ENCODE measurements at regions not wholly inside any gene's neighbourhood (a gene's known extent, or its start where the extent isn't known, plus 50 kb on each side); places are given as distances from the start of the nearest gene placed in this dataset.

DNA sequence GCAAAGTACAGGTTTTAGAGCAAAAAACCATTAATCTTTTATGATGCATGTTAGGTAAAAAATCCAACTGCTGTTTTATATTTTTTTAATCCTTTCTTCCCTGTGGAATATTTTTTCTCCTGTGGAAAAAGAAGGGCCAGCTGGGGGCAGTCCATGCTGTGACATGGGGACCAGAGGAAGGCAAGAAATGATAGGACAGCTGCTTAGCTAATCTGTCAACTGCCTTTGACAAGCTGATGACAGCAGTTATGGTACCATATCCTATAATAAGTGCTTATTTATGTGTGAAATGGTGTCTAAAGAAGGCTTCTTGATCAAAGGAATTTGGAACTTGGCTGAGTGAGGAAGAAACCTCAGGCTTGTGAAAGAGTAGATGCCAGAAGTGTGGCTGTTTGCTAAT, 452.4 kb upstream of the NOVA1 start:
- DNase-seq (ENCODE audit: low read depth, low spot score) = no peak
- no peak overlapping the region for H3K4me3 ChIP-seq (ENCODE audit: insufficient read length, low read depth)
- no peak for TF ChIP-seq SUZ12 (IDR thresholded peaks at IDR 0.05; ENCODE audit: extremely low read depth, insufficient read depth, insufficient read length)
- no peak for TF ChIP-seq ZNF274 (IDR thresholded peaks at IDR 0.05; ENCODE audit: low read depth, low read length)
- TF ChIP-seq YY1 (IDR thresholded peaks at IDR 0.05; ENCODE audit: insufficient read depth, insufficient read length) = no peak
- H3K9me3 ChIP-seq (ENCODE audit: insufficient read depth, low read length) = no peaks in the 10 kb centered on the region
- no peaks in the 10 kb centered on the region for H3K27me3 ChIP-seq (ENCODE audit: insufficient read depth, insufficient read length)
- no peak overlapping the region for H3K9ac ChIP-seq (ENCODE audit: insufficient read length, low read depth)
- H3K36me3 ChIP-seq (ENCODE audit: insufficient read depth, insufficient read length, low read length) = no peaks in the 10 kb centered on the region
- no peaks in the 10 kb centered on the region for H3K4me1 ChIP-seq (ENCODE audit: insufficient read depth, insufficient read length)

DNA sequence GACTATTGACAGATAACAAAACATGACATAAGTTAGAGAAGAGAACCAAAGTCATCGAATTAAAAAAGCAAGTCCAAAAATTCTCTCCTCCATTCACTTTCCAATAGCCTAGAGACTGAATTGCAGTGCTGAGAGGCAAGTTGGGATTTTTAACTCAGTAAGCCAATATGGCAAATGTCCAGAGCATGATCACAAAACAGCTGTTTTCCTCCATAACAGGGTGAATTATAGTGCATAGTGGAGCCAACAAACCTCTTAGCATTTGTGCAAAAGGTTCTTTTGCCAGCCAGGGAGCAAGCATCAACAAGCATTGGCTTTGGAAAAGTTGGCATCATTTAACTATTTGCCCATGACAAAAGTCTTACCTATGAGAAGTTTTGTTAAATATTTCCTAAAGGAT, 458.8 kb upstream of the NOVA1 start:
- Histone ChIP-seq H3K9ac (ENCODE audit: insufficient read length, low read depth) (no peak overlapping the region), H3K4me1 (ENCODE audit: insufficient read depth, insufficient read length) (no peaks in the 10 kb centered on the region)
- no peak for DNase-seq (ENCODE audit: low read depth, low spot score)

DNA sequence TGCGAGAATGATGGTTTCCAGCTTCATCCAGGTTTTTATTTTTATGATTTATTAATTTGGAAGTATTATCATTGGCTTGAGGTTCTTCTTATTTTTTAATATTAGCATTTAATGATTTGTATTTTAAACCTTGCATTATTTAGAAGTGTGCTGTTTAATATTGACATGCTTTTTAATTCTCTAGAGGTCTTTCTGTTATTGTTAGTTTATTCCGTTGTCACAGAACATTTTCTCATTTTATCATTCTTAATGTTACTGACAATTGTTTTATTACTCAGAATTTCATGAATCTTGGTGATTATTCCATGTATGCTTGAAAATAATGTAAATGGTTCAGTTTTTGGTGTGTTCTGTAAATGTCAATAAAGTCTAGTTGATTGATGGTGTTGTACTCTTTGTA, 463.5 kb upstream of the NOVA1 start:
- TF ChIP-seq SUZ12 (IDR thresholded peaks at IDR 0.05; ENCODE audit: extremely low read depth, insufficient read depth, insufficient read length) = no peak
- no peak for TF ChIP-seq ZNF274 (IDR thresholded peaks at IDR 0.05; ENCODE audit: low read depth, low read length)
- no peak for TF ChIP-seq YY1 (IDR thresholded peaks at IDR 0.05; ENCODE audit: insufficient read depth, insufficient read length)
- no peak overlapping the region for H3K4me3 ChIP-seq (ENCODE audit: insufficient read length, low read depth)
- no peaks in the 10 kb centered on the region for H3K4me1 ChIP-seq (ENCODE audit: insufficient read depth, insufficient read length)
- DNase-seq (ENCODE audit: low read depth, low spot score) = no peak
- no peak overlapping the region for H3K9ac ChIP-seq (ENCODE audit: insufficient read length, low read depth)
- no peaks in the 10 kb centered on the region for H3K9me3 ChIP-seq (ENCODE audit: insufficient read depth, low read length)
- no peaks in the 10 kb centered on the region for H3K27me3 ChIP-seq (ENCODE audit: insufficient read depth, insufficient read length)
- no peaks in the 10 kb centered on the region for H3K36me3 ChIP-seq (ENCODE audit: insufficient read depth, insufficient read length, low read length)

More for the DNA sequence above, 458.8 kb upstream of the NOVA1 start:
- H3K9me3 ChIP-seq (ENCODE audit: insufficient read depth, low read length) = no peaks in the 10 kb centered on the region
- no peak overlapping the region for H3K4me3 ChIP-seq (ENCODE audit: insufficient read length, low read depth)
- TF ChIP-seq ZNF274 (IDR thresholded peaks at IDR 0.05; ENCODE audit: low read depth, low read length) (no peak), SUZ12 (IDR thresholded peaks at IDR 0.05; ENCODE audit: extremely low read depth, insufficient read depth, insufficient read length) (no peak), YY1 (IDR thresholded peaks at IDR 0.05; ENCODE audit: insufficient read depth, insufficient read length) (no peak)
- no peaks in the 10 kb centered on the region for H3K36me3 ChIP-seq (ENCODE audit: insufficient read depth, insufficient read length, low read length)
- no peaks in the 10 kb centered on the region for H3K27me3 ChIP-seq (ENCODE audit: insufficient read depth, insufficient read length)

DNA sequence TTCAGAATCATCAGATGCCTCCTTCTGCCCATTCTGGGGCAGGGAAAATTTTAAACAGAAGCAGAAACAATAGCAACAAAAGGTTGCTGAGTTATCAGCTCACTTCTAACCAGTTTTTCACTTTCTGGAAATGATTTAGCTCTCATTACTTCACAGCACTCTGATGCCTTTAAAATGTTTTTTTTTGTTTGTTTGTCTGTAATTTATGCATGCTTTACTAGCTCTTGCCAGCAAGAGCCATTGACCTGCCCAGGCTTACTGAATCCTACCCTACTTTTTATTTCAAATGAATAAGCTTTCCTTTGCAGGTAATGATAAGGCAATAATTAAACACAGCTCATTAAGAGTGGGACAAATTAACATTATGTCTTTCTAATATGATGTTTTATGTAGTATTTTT, 466.1 kb upstream of the NOVA1 start:
- Histone ChIP-seq H3K4me3 (ENCODE audit: insufficient read length, low read depth) (no peak overlapping the region), H3K9ac (ENCODE audit: insufficient read length, low read depth) (no peak overlapping the region), H3K4me1 (ENCODE audit: insufficient read depth, insufficient read length) (no peaks in the 10 kb centered on the region), H3K9me3 (ENCODE audit: insufficient read depth, low read length) (no peaks in the 10 kb centered on the region), H3K27me3 (ENCODE audit: insufficient read depth, insufficient read length) (no peaks in the 10 kb centered on the region), H3K36me3 (ENCODE audit: insufficient read depth, insufficient read length, low read length) (no peaks in the 10 kb centered on the region)
- DNase-seq (ENCODE audit: low read depth, low spot score) = no peak
- TF ChIP-seq ZNF274 (IDR thresholded peaks at IDR 0.05; ENCODE audit: low read depth, low read length) = no peak
- TF ChIP-seq YY1 (IDR thresholded peaks at IDR 0.05; ENCODE audit: insufficient read depth, insufficient read length) = no peak
- TF ChIP-seq SUZ12 (IDR thresholded peaks at IDR 0.05; ENCODE audit: extremely low read depth, insufficient read depth, insufficient read length) = no peak

DNA sequence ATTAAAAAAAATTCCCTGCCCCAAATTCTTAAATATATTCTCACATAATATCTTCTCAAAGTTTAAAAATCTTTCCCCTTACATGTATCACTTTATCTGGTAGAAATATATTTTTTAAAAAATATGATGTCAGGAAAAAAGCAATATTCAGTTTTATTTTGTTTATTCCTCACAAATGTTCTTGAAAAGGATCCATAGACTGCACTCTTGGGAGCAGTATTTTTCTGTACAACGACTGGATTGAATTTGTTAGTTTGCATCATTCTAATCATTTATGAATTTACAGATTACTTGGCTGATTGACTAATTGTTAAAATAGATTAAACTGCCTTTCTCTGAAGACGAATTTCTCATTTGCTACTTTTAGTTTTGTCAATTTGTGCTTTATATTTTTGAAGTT, 468.1 kb upstream of the NOVA1 start:
- Histone ChIP-seq H3K9me3 (ENCODE audit: insufficient read depth, low read length) (no peaks in the 10 kb centered on the region), H3K9ac (ENCODE audit: insufficient read length, low read depth) (no peak overlapping the region), H3K27me3 (ENCODE audit: insufficient read depth, insufficient read length) (no peaks in the 10 kb centered on the region), H3K4me1 (ENCODE audit: insufficient read depth, insufficient read length) (no peaks in the 10 kb centered on the region), H3K36me3 (ENCODE audit: insufficient read depth, insufficient read length, low read length) (no peaks in the 10 kb centered on the region), H3K4me3 (ENCODE audit: insufficient read length, low read depth) (no peak overlapping the region)
- TF ChIP-seq ZNF274 (IDR thresholded peaks at IDR 0.05; ENCODE audit: low read depth, low read length) (no peak), YY1 (IDR thresholded peaks at IDR 0.05; ENCODE audit: insufficient read depth, insufficient read length) (no peak), SUZ12 (IDR thresholded peaks at IDR 0.05; ENCODE audit: extremely low read depth, insufficient read depth, insufficient read length) (no peak)
- DNase-seq (ENCODE audit: low read depth, low spot score) = no peak

DNA sequence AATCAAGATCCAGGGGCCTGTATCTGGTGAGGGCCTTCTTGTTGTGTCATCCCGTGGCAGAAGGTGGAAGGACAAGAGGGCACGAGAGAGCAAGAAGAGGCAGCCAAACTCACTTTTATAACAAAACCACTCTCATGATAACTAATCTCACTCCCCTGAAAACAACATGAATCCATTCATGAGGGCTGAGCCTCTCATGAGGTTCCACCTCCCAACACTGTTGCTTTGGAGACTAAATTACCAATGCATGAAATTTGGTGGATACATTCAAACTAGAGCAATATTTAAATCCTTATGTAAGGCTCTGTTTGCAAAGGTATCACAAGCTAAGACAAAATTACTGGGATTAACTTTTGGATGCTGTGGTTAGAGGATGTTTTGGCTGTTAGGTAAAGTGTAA, 470.1 kb upstream of the NOVA1 start:
- no peaks in the 10 kb centered on the region for H3K4me1 ChIP-seq (ENCODE audit: insufficient read depth, insufficient read length)
- no peaks in the 10 kb centered on the region for H3K9me3 ChIP-seq (ENCODE audit: insufficient read depth, low read length)
- H3K27me3 ChIP-seq (ENCODE audit: insufficient read depth, insufficient read length) = no peaks in the 10 kb centered on the region
- no peak overlapping the region for H3K4me3 ChIP-seq (ENCODE audit: insufficient read length, low read depth)
- no peak for TF ChIP-seq YY1 (IDR thresholded peaks at IDR 0.05; ENCODE audit: insufficient read depth, insufficient read length)
- no peak for TF ChIP-seq SUZ12 (IDR thresholded peaks at IDR 0.05; ENCODE audit: extremely low read depth, insufficient read depth, insufficient read length)
- no peak for TF ChIP-seq ZNF274 (IDR thresholded peaks at IDR 0.05; ENCODE audit: low read depth, low read length)
- no peaks in the 10 kb centered on the region for H3K36me3 ChIP-seq (ENCODE audit: insufficient read depth, insufficient read length, low read length)
- DNase-seq (ENCODE audit: low read depth, low spot score) = no peak
- H3K9ac ChIP-seq (ENCODE audit: insufficient read length, low read depth) = no peak overlapping the region

DNA sequence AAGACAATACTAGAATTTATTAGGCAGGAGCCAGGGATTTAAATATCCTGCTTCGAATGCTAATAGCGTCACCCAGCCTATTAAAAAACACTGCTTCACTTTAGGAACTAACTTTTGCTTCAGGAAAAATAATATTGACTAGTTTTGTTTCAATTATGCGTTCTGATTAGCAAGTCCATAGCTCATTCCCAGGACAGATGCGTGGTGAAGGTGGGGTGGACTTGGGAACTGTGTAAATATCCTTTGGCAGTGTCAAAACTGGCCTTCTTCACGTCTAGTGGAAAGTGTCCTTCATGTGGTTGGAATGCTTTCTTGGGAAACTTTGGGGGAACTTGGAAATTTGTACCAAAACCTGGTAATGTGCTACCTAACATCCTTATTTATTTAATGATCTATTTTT, 474.8 kb upstream of the NOVA1 start:
- TF ChIP-seq ZNF274 (IDR thresholded peaks at IDR 0.05; ENCODE audit: low read depth, low read length) (no peak), YY1 (IDR thresholded peaks at IDR 0.05; ENCODE audit: insufficient read depth, insufficient read length) (no peak)
- no peak for DNase-seq (ENCODE audit: low read depth, low spot score)
- Histone ChIP-seq H3K9me3 (ENCODE audit: insufficient read depth, low read length) (no peaks in the 10 kb centered on the region), H3K4me3 (ENCODE audit: insufficient read length, low read depth) (no peak overlapping the region), H3K4me1 (ENCODE audit: insufficient read depth, insufficient read length) (no peaks in the 10 kb centered on the region), H3K27me3 (ENCODE audit: insufficient read depth, insufficient read length) (no peaks in the 10 kb centered on the region), H3K9ac (ENCODE audit: insufficient read length, low read depth) (no peak overlapping the region), H3K36me3 (ENCODE audit: insufficient read depth, insufficient read length, low read length) (no peaks in the 10 kb centered on the region)

DNA sequence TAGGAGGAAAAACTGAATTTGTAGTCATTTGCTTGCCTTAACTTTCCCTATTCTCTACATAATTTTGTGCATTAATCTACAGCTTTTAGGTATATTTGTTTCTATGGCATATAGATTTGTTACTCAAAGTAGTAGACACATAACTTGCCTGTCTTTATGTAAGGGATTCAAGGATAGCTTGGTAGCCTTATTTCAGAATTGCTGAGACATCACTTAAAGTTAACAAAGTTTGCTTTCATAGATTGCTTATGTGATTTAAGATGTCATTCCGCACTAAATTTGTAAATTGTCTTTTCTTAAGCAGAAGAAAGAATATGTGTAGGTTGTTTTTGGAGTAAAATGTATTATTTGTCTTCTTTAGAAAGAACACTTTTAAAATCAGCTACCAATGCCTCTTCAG, 477.7 kb upstream of the NOVA1 start:
- Histone ChIP-seq H3K36me3 (ENCODE audit: insufficient read depth, insufficient read length, low read length) (no peaks in the 10 kb centered on the region), H3K27me3 (ENCODE audit: insufficient read depth, insufficient read length) (no peaks in the 10 kb centered on the region), H3K9me3 (ENCODE audit: insufficient read depth, low read length) (no peaks in the 10 kb centered on the region), H3K4me3 (ENCODE audit: insufficient read length, low read depth) (no peak overlapping the region), H3K9ac (ENCODE audit: insufficient read length, low read depth) (no peak overlapping the region), H3K4me1 (ENCODE audit: insufficient read depth, insufficient read length) (no peaks in the 10 kb centered on the region)
- TF ChIP-seq SUZ12 (IDR thresholded peaks at IDR 0.05; ENCODE audit: extremely low read depth, insufficient read depth, insufficient read length) = no peak
- no peak for TF ChIP-seq ZNF274 (IDR thresholded peaks at IDR 0.05; ENCODE audit: low read depth, low read length)
- TF ChIP-seq YY1 (IDR thresholded peaks at IDR 0.05; ENCODE audit: insufficient read depth, insufficient read length) = no peak
- no peak for DNase-seq (ENCODE audit: low read depth, low spot score)
